ENCODE measurements at regions not wholly inside any gene's neighbourhood (a gene's known extent, or its start where the extent isn't known, plus 50 kb on each side); places are given as distances from the start of the nearest gene placed in this dataset.

GRCh38 chr14:61893371-61893940, 131.2 kb downstream of the SNAPC1 start:
- TF ChIP-seq CTCF (IDR thresholded peaks at IDR 0.05; ENCODE audit: borderline replicate concordance, extremely low read depth, low read length, poor library complexity, severe bottlenecking) (no peak), EZH2 (IDR thresholded peaks at IDR 0.05; ENCODE audit: borderline replicate concordance, low read depth, low read length, severe bottlenecking) (no peak)
